ENCODE measurements at regions not wholly inside any gene's neighbourhood (a gene's known extent, or its start where the extent isn't known, plus 50 kb on each side); places are given as distances from the start of the nearest gene placed in this dataset.

GRCh38 chr21:21624674-21625073 is 626.5 kb downstream of the NCAM2 start:
- H3K4me3 ChIP-seq (replicated peaks; ENCODE audit: low read depth, low read length): no peak overlapping the region
- no peak for DNase-seq (ENCODE audit: extremely low read depth, insufficient read length)
- no peak for TF ChIP-seq CTCF (IDR thresholded peaks at IDR 0.05; ENCODE audit: insufficient read depth, low read length, poor library complexity, severe bottlenecking)

GRCh38 chr21:21631961-21632360 is 633.8 kb downstream of the NCAM2 start:
- Histone ChIP-seq H3K27me3 (replicated peaks; ENCODE audit: control insufficient read depth, insufficient read depth, low read length) (no peaks in the 10 kb centered on the region), H3K36me3 (ENCODE audit: control insufficient read depth, insufficient read depth, low read length) (no peaks in the 10 kb centered on the region), H3K4me3 (replicated peaks; ENCODE audit: low read depth, low read length) (no peak overlapping the region)
- TF ChIP-seq CTCF (IDR thresholded peaks at IDR 0.05; ENCODE audit: insufficient read depth, low read length, poor library complexity, severe bottlenecking): no peak
- no peak for DNase-seq (ENCODE audit: extremely low read depth, insufficient read length)

More at GRCh38 chr21:21624674-21625073, 626.5 kb downstream of the NCAM2 start:
- Histone ChIP-seq H3K27me3 (replicated peaks; ENCODE audit: control insufficient read depth, insufficient read depth, low read length) (no peaks in the 10 kb centered on the region), H3K36me3 (ENCODE audit: control insufficient read depth, insufficient read depth, low read length) (no peaks in the 10 kb centered on the region)

GRCh38 chr21:21632926-21633325 is 634.7 kb downstream of the NCAM2 start:
- DNase-seq (ENCODE audit: extremely low read depth, insufficient read length): no peak
- Histone ChIP-seq H3K27me3 (replicated peaks; ENCODE audit: control insufficient read depth, insufficient read depth, low read length) (no peaks in the 10 kb centered on the region), H3K4me3 (replicated peaks; ENCODE audit: low read depth, low read length) (no peak overlapping the region), H3K36me3 (ENCODE audit: control insufficient read depth, insufficient read depth, low read length) (no peaks in the 10 kb centered on the region)
- TF ChIP-seq CTCF (IDR thresholded peaks at IDR 0.05; ENCODE audit: insufficient read depth, low read length, poor library complexity, severe bottlenecking): no peak

- Histone ChIP-seq H3K4me3 (replicated peaks; ENCODE audit: low read depth, low read length) (no peak overlapping the region), H3K36me3 (ENCODE audit: control insufficient read depth, insufficient read depth, low read length) (no peaks in the 10 kb centered on the region), H3K27me3 (replicated peaks; ENCODE audit: control insufficient read depth, insufficient read depth, low read length) (no peaks in the 10 kb centered on the region)
- DNase-seq (ENCODE audit: extremely low read depth, insufficient read length): no peak
- TF ChIP-seq CTCF (IDR thresholded peaks at IDR 0.05; ENCODE audit: insufficient read depth, low read length, poor library complexity, severe bottlenecking): no peak
Measured at GRCh38 chr21:21661741-21662140, 663.5 kb downstream of the NCAM2 start.

GRCh38 chr21:21662776-21663175 is 664.6 kb downstream of the NCAM2 start:
- Histone ChIP-seq H3K36me3 (ENCODE audit: control insufficient read depth, insufficient read depth, low read length) (no peaks in the 10 kb centered on the region), H3K4me3 (replicated peaks; ENCODE audit: low read depth, low read length) (no peak overlapping the region), H3K27me3 (replicated peaks; ENCODE audit: control insufficient read depth, insufficient read depth, low read length) (no peaks in the 10 kb centered on the region)
- DNase-seq (ENCODE audit: extremely low read depth, insufficient read length): no peak
- no peak for TF ChIP-seq CTCF (IDR thresholded peaks at IDR 0.05; ENCODE audit: insufficient read depth, low read length, poor library complexity, severe bottlenecking)

GRCh38 chr21:21664871-21665270 is 666.7 kb downstream of the NCAM2 start:
- TF ChIP-seq CTCF (IDR thresholded peaks at IDR 0.05; ENCODE audit: insufficient read depth, low read length, poor library complexity, severe bottlenecking): no peak
- Histone ChIP-seq H3K4me3 (replicated peaks; ENCODE audit: low read depth, low read length) (no peak overlapping the region), H3K27me3 (replicated peaks; ENCODE audit: control insufficient read depth, insufficient read depth, low read length) (no peaks in the 10 kb centered on the region), H3K36me3 (ENCODE audit: control insufficient read depth, insufficient read depth, low read length) (no peaks in the 10 kb centered on the region)
- no peak for DNase-seq (ENCODE audit: extremely low read depth, insufficient read length)
